ENCODE measurements at regions not wholly inside any gene's neighbourhood (a gene's known extent, or its start where the extent isn't known, plus 50 kb on each side); places are given as distances from the start of the nearest gene placed in this dataset.

GRCh38 chr2:51465326-51465725 lies 433.4 kb upstream of the NRXN1 start:
- H3K79me2 ChIP-seq (ENCODE audit: low read length): no peaks in the 10 kb centered on the region
- H3K4me1 ChIP-seq (ENCODE audit: low read length): no peaks in the 10 kb centered on the region
- no peak overlapping the region for H3K9ac ChIP-seq (ENCODE audit: low read length)
- no peak overlapping the region for H2AFZ ChIP-seq (ENCODE audit: low read length)
- no peaks in the 10 kb centered on the region for H4K20me1 ChIP-seq (ENCODE audit: insufficient read depth, low read depth, low read length)
- H3K27me3 ChIP-seq (ENCODE audit: low read length): no peaks in the 10 kb centered on the region
- H3K9me2 ChIP-seq (replicated peaks; ENCODE audit: insufficient read depth, low read length): no peaks in the 10 kb centered on the region
- peaks cover 7% of the 10 kb centered on the region; the same call in 1 of the 2 replicates for H3K9me3 ChIP-seq (ENCODE audit: low read length)
- no peak for DNase-seq
- no peak overlapping the region for H3K4me2 ChIP-seq (ENCODE audit: low read depth, low read length, poor library complexity, severe bottlenecking)
- no peak overlapping the region for H3K4me3 ChIP-seq (ENCODE audit: low read length)
- no peak overlapping the region for H3K27ac ChIP-seq (ENCODE audit: low read length)
- no peaks in the 10 kb centered on the region for H3K36me3 ChIP-seq (ENCODE audit: insufficient read depth, low read length)

GRCh38 chr2:51454177-51454576 lies 422.2 kb upstream of the NRXN1 start:
- Histone ChIP-seq H3K36me3 (ENCODE audit: insufficient read depth, low read length) (no peaks in the 10 kb centered on the region), H3K9me2 (replicated peaks; ENCODE audit: insufficient read depth, low read length) (no peaks in the 10 kb centered on the region), H3K27ac (ENCODE audit: low read length) (no peak overlapping the region), H3K4me3 (ENCODE audit: low read length) (no peak overlapping the region), H3K4me1 (ENCODE audit: low read length) (no peaks in the 10 kb centered on the region), H4K20me1 (ENCODE audit: insufficient read depth, low read depth, low read length) (no peaks in the 10 kb centered on the region), H3K27me3 (ENCODE audit: low read length) (no peaks in the 10 kb centered on the region), H3K79me2 (ENCODE audit: low read length) (no peaks in the 10 kb centered on the region), H2AFZ (ENCODE audit: low read length) (no peak overlapping the region), H3K9ac (ENCODE audit: low read length) (no peak overlapping the region), H3K4me2 (ENCODE audit: low read depth, low read length, poor library complexity, severe bottlenecking) (no peak overlapping the region), H3K9me3 (ENCODE audit: low read length) (peaks cover 9% of the 10 kb centered on the region)
- DNase-seq: no peak

GRCh38 chr2:51448911-51449310 lies 417.0 kb upstream of the NRXN1 start:
- Histone ChIP-seq H3K9me3 (ENCODE audit: low read length) (peaks cover 13% of the 10 kb centered on the region), H3K27me3 (ENCODE audit: low read length) (no peaks in the 10 kb centered on the region), H3K4me1 (ENCODE audit: low read length) (no peaks in the 10 kb centered on the region), H2AFZ (ENCODE audit: low read length) (no peak overlapping the region), H3K27ac (ENCODE audit: low read length) (no peak overlapping the region), H4K20me1 (ENCODE audit: insufficient read depth, low read depth, low read length) (no peaks in the 10 kb centered on the region), H3K4me3 (ENCODE audit: low read length) (no peak overlapping the region), H3K79me2 (ENCODE audit: low read length) (no peaks in the 10 kb centered on the region), H3K9ac (ENCODE audit: low read length) (no peak overlapping the region), H3K9me2 (replicated peaks; ENCODE audit: insufficient read depth, low read length) (no peaks in the 10 kb centered on the region), H3K36me3 (ENCODE audit: insufficient read depth, low read length) (no peaks in the 10 kb centered on the region), H3K4me2 (ENCODE audit: low read depth, low read length, poor library complexity, severe bottlenecking) (no peak overlapping the region)
- DNase-seq: no peak

- H3K4me3 ChIP-seq (ENCODE audit: low read length): no peak overlapping the region
- H3K9me2 ChIP-seq (replicated peaks; ENCODE audit: insufficient read depth, low read length): no peaks in the 10 kb centered on the region
- no peak for DNase-seq
- no peak overlapping the region for H3K27ac ChIP-seq (ENCODE audit: low read length)
- H3K4me1 ChIP-seq (ENCODE audit: low read length): no peaks in the 10 kb centered on the region
- no peak overlapping the region for H3K9ac ChIP-seq (ENCODE audit: low read length)
- H3K4me2 ChIP-seq (ENCODE audit: low read depth, low read length, poor library complexity, severe bottlenecking): no peak overlapping the region
- no peaks in the 10 kb centered on the region for H3K79me2 ChIP-seq (ENCODE audit: low read length)
- H4K20me1 ChIP-seq (ENCODE audit: insufficient read depth, low read depth, low read length): no peaks in the 10 kb centered on the region
- H2AFZ ChIP-seq (ENCODE audit: low read length): no peak overlapping the region
- no peaks in the 10 kb centered on the region for H3K36me3 ChIP-seq (ENCODE audit: insufficient read depth, low read length)
- H3K9me3 ChIP-seq (ENCODE audit: low read length): 0 out of 2 replicates have a peak, but pooled peaks cover 3% of the 10 kb centered on the region
- no peaks in the 10 kb centered on the region for H3K27me3 ChIP-seq (ENCODE audit: low read length)
Observed at GRCh38 chr2:51441786-51442185, 409.9 kb upstream of the NRXN1 start.

GRCh38 chr2:51424418-51424817 lies 392.5 kb upstream of the NRXN1 start:
- no peak overlapping the region for H3K27ac ChIP-seq (ENCODE audit: low read length)
- no peaks in the 10 kb centered on the region for H3K79me2 ChIP-seq (ENCODE audit: low read length)
- H3K9ac ChIP-seq (ENCODE audit: low read length): no peak overlapping the region
- H4K20me1 ChIP-seq (ENCODE audit: insufficient read depth, low read depth, low read length): no peaks in the 10 kb centered on the region
- H3K9me2 ChIP-seq (replicated peaks; ENCODE audit: insufficient read depth, low read length): no peaks in the 10 kb centered on the region
- no peaks in the 10 kb centered on the region for H3K4me1 ChIP-seq (ENCODE audit: low read length)
- peaks cover 30% of the 10 kb centered on the region for H3K9me3 ChIP-seq (ENCODE audit: low read length)
- no peak overlapping the region for H3K4me3 ChIP-seq (ENCODE audit: low read length)
- no peak for DNase-seq
- H3K4me2 ChIP-seq (ENCODE audit: low read depth, low read length, poor library complexity, severe bottlenecking): no peak overlapping the region
- no peaks in the 10 kb centered on the region for H3K36me3 ChIP-seq (ENCODE audit: insufficient read depth, low read length)
- H3K27me3 ChIP-seq (ENCODE audit: low read length): no peaks in the 10 kb centered on the region
- H2AFZ ChIP-seq (ENCODE audit: low read length): no peak overlapping the region

GRCh38 chr2:51420511-51420910 lies 388.6 kb upstream of the NRXN1 start:
- H3K27me3 ChIP-seq (ENCODE audit: low read length): no peaks in the 10 kb centered on the region
- no peak overlapping the region for H2AFZ ChIP-seq (ENCODE audit: low read length)
- H3K9me3 ChIP-seq (ENCODE audit: low read length): peaks cover 30% of the 10 kb centered on the region
- H3K27ac ChIP-seq (ENCODE audit: low read length): no peak overlapping the region
- H3K4me3 ChIP-seq (ENCODE audit: low read length): no peak overlapping the region
- no peaks in the 10 kb centered on the region for H3K36me3 ChIP-seq (ENCODE audit: insufficient read depth, low read length)
- DNase-seq: no peak
- H3K9ac ChIP-seq (ENCODE audit: low read length): no peak overlapping the region
- H3K4me2 ChIP-seq (ENCODE audit: low read depth, low read length, poor library complexity, severe bottlenecking): no peak overlapping the region
- no peaks in the 10 kb centered on the region for H3K4me1 ChIP-seq (ENCODE audit: low read length)
- no peaks in the 10 kb centered on the region for H3K9me2 ChIP-seq (replicated peaks; ENCODE audit: insufficient read depth, low read length)
- no peaks in the 10 kb centered on the region for H4K20me1 ChIP-seq (ENCODE audit: insufficient read depth, low read depth, low read length)
- no peaks in the 10 kb centered on the region for H3K79me2 ChIP-seq (ENCODE audit: low read length)

GRCh38 chr2:51413726-51414125 lies 381.8 kb upstream of the NRXN1 start:
- Histone ChIP-seq H3K4me1 (ENCODE audit: low read length) (no peaks in the 10 kb centered on the region), H3K27ac (ENCODE audit: low read length) (no peak overlapping the region), H4K20me1 (ENCODE audit: insufficient read depth, low read depth, low read length) (no peaks in the 10 kb centered on the region), H3K27me3 (ENCODE audit: low read length) (no peaks in the 10 kb centered on the region), H3K79me2 (ENCODE audit: low read length) (no peaks in the 10 kb centered on the region), H3K9ac (ENCODE audit: low read length) (no peak overlapping the region), H3K9me3 (ENCODE audit: low read length) (peaks cover 18% of the 10 kb centered on the region), H3K4me2 (ENCODE audit: low read depth, low read length, poor library complexity, severe bottlenecking) (no peak overlapping the region), H3K36me3 (ENCODE audit: insufficient read depth, low read length) (no peaks in the 10 kb centered on the region), H3K9me2 (replicated peaks; ENCODE audit: insufficient read depth, low read length) (no peaks in the 10 kb centered on the region), H3K4me3 (ENCODE audit: low read length) (no peak overlapping the region), H2AFZ (ENCODE audit: low read length) (no peak overlapping the region)
- DNase-seq: no peak

GRCh38 chr2:51410331-51410730 lies 378.4 kb upstream of the NRXN1 start:
- no peaks in the 10 kb centered on the region for H3K4me1 ChIP-seq (ENCODE audit: low read length)
- H3K27ac ChIP-seq (ENCODE audit: low read length): no peak overlapping the region

GRCh38 chr2:51409920-51410319 lies 378.0 kb upstream of the NRXN1 start:
- H3K79me2 ChIP-seq (ENCODE audit: low read length): no peaks in the 10 kb centered on the region
- H3K4me2 ChIP-seq (ENCODE audit: low read depth, low read length, poor library complexity, severe bottlenecking): no peak overlapping the region
- no peaks in the 10 kb centered on the region for H3K36me3 ChIP-seq (ENCODE audit: insufficient read depth, low read length)
- DNase-seq: no peak
- no peaks in the 10 kb centered on the region for H3K27me3 ChIP-seq (ENCODE audit: low read length)
- H3K9ac ChIP-seq (ENCODE audit: low read length): no peak overlapping the region
- H3K4me3 ChIP-seq (ENCODE audit: low read length): no peak overlapping the region
- H3K9me2 ChIP-seq (replicated peaks; ENCODE audit: insufficient read depth, low read length): no peaks in the 10 kb centered on the region
- H4K20me1 ChIP-seq (ENCODE audit: insufficient read depth, low read depth, low read length): no peaks in the 10 kb centered on the region
- H3K9me3 ChIP-seq (ENCODE audit: low read length): peaks cover 17% of the 10 kb centered on the region
- H2AFZ ChIP-seq (ENCODE audit: low read length): no peak overlapping the region
- H3K27ac ChIP-seq (ENCODE audit: low read length): no peak overlapping the region
- no peaks in the 10 kb centered on the region for H3K4me1 ChIP-seq (ENCODE audit: low read length)

More at GRCh38 chr2:51410331-51410730, 378.4 kb upstream of the NRXN1 start:
- no peaks in the 10 kb centered on the region for H3K79me2 ChIP-seq (ENCODE audit: low read length)
- H3K9ac ChIP-seq (ENCODE audit: low read length): no peak overlapping the region
- no peaks in the 10 kb centered on the region for H3K9me2 ChIP-seq (replicated peaks; ENCODE audit: insufficient read depth, low read length)
- no peak overlapping the region for H3K4me3 ChIP-seq (ENCODE audit: low read length)
- no peaks in the 10 kb centered on the region for H3K36me3 ChIP-seq (ENCODE audit: insufficient read depth, low read length)
- H2AFZ ChIP-seq (ENCODE audit: low read length): no peak overlapping the region
- H3K4me2 ChIP-seq (ENCODE audit: low read depth, low read length, poor library complexity, severe bottlenecking): no peak overlapping the region
- H4K20me1 ChIP-seq (ENCODE audit: insufficient read depth, low read depth, low read length): no peaks in the 10 kb centered on the region
- DNase-seq: no peak
- peaks cover 17% of the 10 kb centered on the region for H3K9me3 ChIP-seq (ENCODE audit: low read length)
- H3K27me3 ChIP-seq (ENCODE audit: low read length): no peaks in the 10 kb centered on the region

All from Karpas-422 (cell line).